ENCODE measurements at regions not wholly inside any gene's neighbourhood (a gene's known extent, or its start where the extent isn't known, plus 50 kb on each side); places are given as distances from the start of the nearest gene placed in this dataset.
A peak's percentile ranks its signal among the peaks of the same experiment; 100 is the strongest.

GRCh38 chr15:26455828-26456227, 317.0 kb downstream of the GABRB3 start:
- no peaks in the 10 kb centered on the region for H3K36me3 ChIP-seq
- H3K4me3 ChIP-seq: no peak overlapping the region
- intact Hi-C loops (cut with micrococcal nuclease): no loop called here
- H3K27me3 ChIP-seq (ENCODE audit: low read depth): no peaks in the 10 kb centered on the region
- peaks cover 17% of the 10 kb centered on the region for H3K9me3 ChIP-seq (replicated peaks)
- H3K4me1 ChIP-seq: no peaks in the 10 kb centered on the region
- no peak for TF ChIP-seq CTCF (IDR thresholded peaks at IDR 0.05; ENCODE audit: borderline replicate concordance)
- no peak overlapping the region for H3K27ac ChIP-seq (replicated peaks)
- no peak for DNase-seq

- intact Hi-C loops (cut with micrococcal nuclease): no loop called here
- no peak overlapping the region for H3K27ac ChIP-seq (replicated peaks)
- H3K27me3 ChIP-seq (ENCODE audit: low read depth): no peaks in the 10 kb centered on the region
- H3K36me3 ChIP-seq: no peaks in the 10 kb centered on the region
- peaks cover 17% of the 10 kb centered on the region for H3K9me3 ChIP-seq (replicated peaks)
- H3K4me3 ChIP-seq: no peak overlapping the region
- TF ChIP-seq CTCF (IDR thresholded peaks at IDR 0.05; ENCODE audit: borderline replicate concordance): no peak
- H3K4me1 ChIP-seq: no peaks in the 10 kb centered on the region
- DNase-seq: no peak
Observed at GRCh38 chr15:26453914-26454313, 319.0 kb downstream of the GABRB3 start.

DNA sequence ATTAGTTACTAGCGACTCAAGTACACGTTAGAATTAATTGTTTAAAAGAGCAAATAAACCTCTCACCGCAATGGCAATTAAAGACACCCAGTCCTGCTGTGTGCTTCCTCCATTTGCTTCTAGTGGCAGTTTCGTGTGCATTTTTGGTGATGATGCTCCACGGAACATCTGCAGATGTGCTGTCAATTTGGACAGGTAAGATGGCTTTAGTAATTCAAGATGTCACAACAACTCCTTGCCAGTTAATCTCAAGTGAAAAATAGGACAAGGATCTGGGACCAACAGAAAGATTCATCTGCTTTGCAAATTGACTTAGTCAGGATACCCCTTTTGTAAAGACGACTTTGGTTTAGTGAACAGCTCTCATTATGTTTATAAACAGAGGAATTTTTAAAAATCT, 320.9 kb downstream of the GABRB3 start:
- no peaks in the 10 kb centered on the region for H3K27me3 ChIP-seq (ENCODE audit: low read depth)
- no peak overlapping the region for H3K27ac ChIP-seq (replicated peaks)
- no peak for DNase-seq
- no peak overlapping the region for H3K4me3 ChIP-seq
- H3K9me3 ChIP-seq (replicated peaks): peaks cover 4% of the 10 kb centered on the region
- H3K4me1 ChIP-seq: no peaks in the 10 kb centered on the region
- intact Hi-C loops (cut with micrococcal nuclease): no loop called here
- no peak for TF ChIP-seq CTCF (IDR thresholded peaks at IDR 0.05; ENCODE audit: borderline replicate concordance)
- no peaks in the 10 kb centered on the region for H3K36me3 ChIP-seq

GRCh38 chr15:26449291-26449690, 323.6 kb downstream of the GABRB3 start:
- no peak for TF ChIP-seq CTCF (IDR thresholded peaks at IDR 0.05; ENCODE audit: borderline replicate concordance)
- Histone ChIP-seq H3K27me3 (ENCODE audit: low read depth) (no peaks in the 10 kb centered on the region), H3K36me3 (no peaks in the 10 kb centered on the region), H3K9me3 (replicated peaks) (no peaks in the 10 kb centered on the region), H3K27ac (replicated peaks) (no peak overlapping the region), H3K4me1 (no peaks in the 10 kb centered on the region), H3K4me3 (no peak overlapping the region)
- intact Hi-C loops (cut with micrococcal nuclease): no loop called here
- DNase-seq: no peak

- H3K4me3 ChIP-seq: no peak overlapping the region
- H3K4me1 ChIP-seq: peaks cover 38% of the 10 kb centered on the region
- peak; percentile 51 for DNase-seq
- no peak for TF ChIP-seq CTCF (IDR thresholded peaks at IDR 0.05; ENCODE audit: borderline replicate concordance)
- H3K9me3 ChIP-seq (replicated peaks): no peaks in the 10 kb centered on the region
- peak overlapping the region; percentile 75 for H3K27ac ChIP-seq (replicated peaks)
- intact Hi-C loops (cut with micrococcal nuclease): no loop called here
- no peaks in the 10 kb centered on the region for H3K36me3 ChIP-seq
- no peaks in the 10 kb centered on the region for H3K27me3 ChIP-seq (ENCODE audit: low read depth)
Observed at GRCh38 chr15:26443321-26443720, 329.5 kb downstream of the GABRB3 start.

DNA sequence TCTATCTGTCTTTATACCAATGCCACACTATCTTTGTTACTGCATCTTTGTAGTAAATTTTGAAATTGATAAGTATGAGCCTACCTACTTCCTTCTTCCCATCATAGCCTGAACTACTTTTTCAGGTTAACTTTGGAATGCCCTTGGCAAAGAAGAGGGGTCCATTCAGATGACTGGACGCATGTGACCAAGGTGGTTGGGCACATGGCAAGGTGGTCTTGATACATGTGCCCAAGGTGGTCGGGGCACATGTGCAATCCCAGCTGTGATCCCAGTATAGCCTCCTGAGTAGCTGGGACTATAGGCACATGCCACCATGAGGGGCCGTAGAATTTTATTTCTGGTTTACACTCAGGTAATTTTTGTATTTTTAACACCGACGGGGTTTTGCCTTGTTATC, 330.2 kb downstream of the GABRB3 start:
- intact Hi-C loops (cut with micrococcal nuclease): no loop called here
- H3K4me1 ChIP-seq: peaks cover 40% of the 10 kb centered on the region
- DNase-seq: no peak
- no peaks in the 10 kb centered on the region for H3K36me3 ChIP-seq
- H3K27ac ChIP-seq (replicated peaks): peak overlapping the region; percentile 75
- no peak for TF ChIP-seq CTCF (IDR thresholded peaks at IDR 0.05; ENCODE audit: borderline replicate concordance)
- H3K27me3 ChIP-seq (ENCODE audit: low read depth): no peaks in the 10 kb centered on the region
- no peak overlapping the region for H3K4me3 ChIP-seq
- H3K9me3 ChIP-seq (replicated peaks): no peaks in the 10 kb centered on the region

All from left ventricle myocardium inferior (tissue), 1 donor.